ENCODE measurements at regions not wholly inside any gene's neighbourhood (a gene's known extent, or its start where the extent isn't known, plus 50 kb on each side); places are given as distances from the start of the nearest gene placed in this dataset.

DNA sequence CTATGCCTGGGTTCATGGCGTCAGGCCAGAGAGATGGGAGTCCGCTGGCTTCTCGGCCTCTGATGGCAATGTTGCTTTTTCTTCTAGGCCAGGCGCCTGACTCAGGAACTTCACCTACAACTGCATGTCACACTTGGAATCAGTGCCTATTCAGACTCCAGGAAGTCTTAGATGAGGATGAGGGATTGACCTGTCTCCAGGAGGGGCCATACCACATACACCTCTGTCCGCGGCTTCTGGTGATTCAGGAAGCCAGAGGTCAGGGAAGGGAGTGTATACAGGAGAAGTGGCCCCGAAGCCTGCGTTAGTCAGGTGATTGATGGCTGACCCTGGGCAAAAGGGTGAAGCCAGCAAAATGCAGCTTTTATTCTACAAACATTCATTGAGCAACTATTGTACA is 109.1 kb upstream of the RMDN2 start:
- no peak overlapping the region for H3K27ac Mint-ChIP-seq
- H3K27me3 Mint-ChIP-seq = no peaks in the 10 kb centered on the region
- intact Hi-C loops (cut with micrococcal nuclease) = no loop called here
- H3K36me3 Mint-ChIP-seq (ENCODE audit: low read depth) = no peaks in the 10 kb centered on the region
- no peak overlapping the region for H3K4me3 Mint-ChIP-seq
- H3K9me3 Mint-ChIP-seq = peaks cover 8% of the 10 kb centered on the region
- H3K4me1 Mint-ChIP-seq (ENCODE audit: low read depth) = peaks cover 29% of the 10 kb centered on the region

DNA sequence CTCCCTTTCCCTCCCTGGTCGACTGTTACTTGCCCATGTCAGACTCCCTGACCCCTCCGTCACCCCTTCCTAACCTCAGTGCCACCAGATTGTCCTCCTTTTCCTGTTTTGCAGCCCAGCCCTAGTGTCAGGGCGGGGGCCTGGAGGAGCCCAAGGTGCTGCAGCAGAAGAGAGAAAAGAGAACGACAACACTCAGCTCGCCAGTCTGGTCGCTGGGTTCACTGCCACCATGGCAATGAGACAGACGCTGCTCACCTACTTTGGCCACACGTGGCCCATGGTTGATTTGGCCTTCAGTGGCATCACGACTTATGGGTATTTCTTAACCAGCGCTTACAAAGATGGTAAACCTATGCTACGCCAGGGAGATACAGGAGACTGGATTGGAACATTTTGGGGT is 108.4 kb upstream of the RMDN2 start:
- Mint-ChIP-seq H3K27me3 (no peaks in the 10 kb centered on the region), H3K4me3 (no peak overlapping the region), H3K9me3 (peaks cover 10% of the 10 kb centered on the region), H3K27ac (no peak overlapping the region), H3K36me3 (ENCODE audit: low read depth) (no peaks in the 10 kb centered on the region), H3K4me1 (ENCODE audit: low read depth) (peaks cover 29% of the 10 kb centered on the region)
- intact Hi-C loops (cut with micrococcal nuclease) = no loop called here

DNA sequence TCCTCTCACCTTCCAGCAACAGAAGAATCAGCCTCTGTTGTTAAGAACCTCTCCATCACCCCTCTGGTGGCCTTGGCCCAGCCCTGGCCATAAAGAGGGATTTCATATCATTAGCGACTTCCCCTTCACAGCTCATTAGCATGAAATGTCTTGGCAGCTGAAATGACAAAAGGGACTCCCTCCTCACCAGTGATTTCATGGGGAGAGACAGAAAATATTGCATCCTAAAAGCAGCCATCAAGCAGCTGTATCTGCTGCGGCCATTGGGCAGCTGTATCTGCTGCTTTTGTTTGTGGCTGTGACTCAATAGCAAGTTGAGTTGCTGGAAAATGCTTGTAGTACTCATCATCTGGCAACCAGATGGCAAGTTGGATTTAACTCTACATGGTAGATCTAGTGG is 105.9 kb upstream of the RMDN2 start:
- Mint-ChIP-seq H3K4me1 (ENCODE audit: low read depth) (peaks cover 45% of the 10 kb centered on the region), H3K9me3 (peaks cover 10% of the 10 kb centered on the region), H3K27me3 (no peaks in the 10 kb centered on the region), H3K36me3 (ENCODE audit: low read depth) (no peaks in the 10 kb centered on the region), H3K4me3 (no peak overlapping the region), H3K27ac (no peak overlapping the region)
- intact Hi-C loops (cut with micrococcal nuclease) = no loop called here

DNA sequence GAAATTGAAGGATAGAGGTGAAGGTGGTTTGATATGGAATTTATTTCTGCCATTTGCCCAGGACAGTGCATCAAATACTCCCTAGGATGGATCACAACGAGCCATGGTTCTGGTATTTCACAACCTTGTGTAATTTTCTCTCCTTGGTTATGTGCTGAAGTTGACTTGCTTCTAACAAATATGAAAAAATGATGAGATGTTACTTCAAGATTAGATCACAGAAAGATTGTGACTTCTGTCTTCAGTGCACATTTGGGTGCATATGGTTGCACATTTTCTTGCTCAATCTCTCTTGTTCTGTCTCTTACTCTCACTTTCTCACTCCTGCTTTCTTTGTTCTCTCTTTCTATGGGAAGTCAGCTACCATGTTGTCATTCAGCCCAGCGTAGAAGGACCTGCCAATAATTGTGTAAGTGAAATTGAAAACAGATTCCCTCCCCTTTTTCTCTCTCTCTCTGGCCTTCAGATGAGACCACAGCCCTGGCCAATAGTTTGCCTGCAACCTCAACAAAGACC is 104.6 kb upstream of the RMDN2 start:
- intact Hi-C loops (cut with micrococcal nuclease) = no loop called here
- no peaks in the 10 kb centered on the region for H3K36me3 Mint-ChIP-seq (ENCODE audit: low read depth)

DNA sequence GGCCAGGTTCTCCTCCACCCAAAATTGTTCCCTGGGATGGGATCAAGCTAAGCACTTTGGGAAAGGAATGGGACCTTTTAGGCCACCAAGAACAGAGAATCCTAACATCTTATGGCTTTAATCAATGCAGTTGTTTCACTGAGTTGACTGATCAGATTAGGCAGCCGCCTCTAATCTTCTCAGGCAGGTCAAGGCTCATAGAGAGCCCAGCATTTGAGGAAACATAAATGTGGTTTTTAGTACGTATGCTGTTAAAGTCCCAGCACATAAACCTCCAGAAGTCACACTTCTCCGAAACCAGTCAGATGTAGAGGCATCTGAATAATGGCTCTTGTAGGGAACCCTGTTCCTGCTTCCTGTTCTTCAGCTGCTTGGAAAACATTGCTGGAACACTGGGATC is 99.5 kb upstream of the RMDN2 start:
- Mint-ChIP-seq H3K36me3 (ENCODE audit: low read depth) (no peaks in the 10 kb centered on the region), H3K4me1 (ENCODE audit: low read depth) (peaks cover 73% of the 10 kb centered on the region), H3K27ac (peak overlapping the region; percentile 27), H3K4me3 (no peak overlapping the region), H3K9me3 (peaks cover 6% of the 10 kb centered on the region), H3K27me3 (no peaks in the 10 kb centered on the region)
- intact Hi-C loops (cut with micrococcal nuclease) = no loop called here

More for the DNA sequence above, 104.6 kb upstream of the RMDN2 start:
- Mint-ChIP-seq H3K27ac (no peak overlapping the region), H3K27me3 (no peaks in the 10 kb centered on the region), H3K4me1 (ENCODE audit: low read depth) (peaks cover 53% of the 10 kb centered on the region), H3K4me3 (no peak overlapping the region), H3K9me3 (peaks cover 10% of the 10 kb centered on the region)

DNA sequence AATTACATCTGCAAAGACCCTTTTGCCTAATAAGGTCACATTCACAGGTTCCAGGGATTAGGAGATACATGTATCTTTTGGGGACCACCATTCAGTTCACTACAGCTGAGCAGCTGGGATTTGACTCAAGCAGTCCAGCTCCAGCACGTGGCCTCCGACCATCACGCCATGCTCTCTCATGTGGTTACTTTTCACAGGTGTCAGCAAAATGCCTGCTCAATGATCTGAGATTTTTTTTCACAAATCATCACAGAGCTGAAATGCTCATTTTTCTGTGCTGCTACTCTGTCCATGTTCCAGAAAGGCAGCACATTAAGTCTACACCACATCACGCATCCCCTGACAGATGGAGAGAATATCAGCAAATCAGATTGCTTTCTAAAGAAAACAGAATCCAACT is 98.5 kb upstream of the RMDN2 start:
- intact Hi-C loops (cut with micrococcal nuclease) = no loop called here
- Mint-ChIP-seq H3K4me1 (ENCODE audit: low read depth) (peaks cover 77% of the 10 kb centered on the region), H3K9me3 (no peaks in the 10 kb centered on the region), H3K4me3 (no peak overlapping the region), H3K36me3 (ENCODE audit: low read depth) (no peaks in the 10 kb centered on the region), H3K27ac (no peak overlapping the region), H3K27me3 (no peaks in the 10 kb centered on the region)

DNA sequence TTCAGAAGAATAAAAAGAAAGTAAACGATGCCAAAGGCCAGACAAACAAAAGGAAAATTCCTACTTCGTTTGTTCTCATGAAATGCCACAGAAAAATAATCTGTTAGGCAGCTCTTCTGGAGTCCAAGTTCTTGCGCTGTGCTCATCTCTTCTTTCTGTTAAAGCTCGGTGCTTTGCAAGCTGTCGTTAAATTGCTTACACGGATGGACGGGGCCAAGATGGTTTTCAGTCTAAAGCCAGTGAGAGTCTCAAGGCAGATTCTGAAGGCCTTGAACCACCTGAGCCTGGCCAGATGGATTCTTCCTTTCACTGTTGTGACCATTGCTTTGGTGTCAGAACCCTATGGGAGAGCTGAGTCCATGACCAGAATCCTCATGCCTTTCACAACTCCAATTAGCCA is 97.6 kb upstream of the RMDN2 start:
- H3K9me3 Mint-ChIP-seq = no peaks in the 10 kb centered on the region
- H3K4me1 Mint-ChIP-seq (ENCODE audit: low read depth) = peaks cover 78% of the 10 kb centered on the region
- no peak overlapping the region for H3K4me3 Mint-ChIP-seq
- intact Hi-C loops (cut with micrococcal nuclease) = no loop called here
- H3K36me3 Mint-ChIP-seq (ENCODE audit: low read depth) = no peaks in the 10 kb centered on the region
- H3K27ac Mint-ChIP-seq = no peak overlapping the region
- H3K27me3 Mint-ChIP-seq = no peaks in the 10 kb centered on the region

DNA sequence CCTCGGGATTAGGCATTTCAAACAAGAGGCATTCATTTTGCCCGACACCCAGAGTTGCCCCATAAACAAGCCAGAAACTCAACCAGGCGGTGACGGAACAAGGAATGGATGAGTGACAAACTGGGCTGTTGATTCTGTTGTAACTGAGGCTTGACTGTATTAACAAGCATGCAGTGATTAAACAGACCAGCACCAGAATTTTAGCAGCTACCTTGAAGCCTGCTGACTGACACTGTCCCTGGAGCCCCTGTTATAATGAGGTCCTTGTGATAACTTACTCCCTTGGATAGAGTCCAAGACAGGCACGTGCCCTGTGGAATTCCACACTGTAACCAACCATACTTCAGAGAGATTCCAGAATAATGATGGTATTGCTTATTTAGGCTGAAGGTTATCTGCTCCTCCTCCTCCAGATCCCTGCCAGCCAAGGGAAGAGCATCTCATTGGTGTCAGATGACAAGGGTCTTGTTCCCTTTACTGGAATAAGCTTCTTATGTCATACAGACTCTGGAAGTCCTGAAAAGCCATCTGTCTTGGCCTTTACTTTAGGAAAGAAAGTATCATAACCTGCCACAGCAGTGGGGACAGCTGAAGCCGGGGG is 97.1 kb upstream of the RMDN2 start:
- peaks cover 78% of the 10 kb centered on the region for H3K4me1 Mint-ChIP-seq (ENCODE audit: low read depth)
- intact Hi-C loops (cut with micrococcal nuclease) = no loop called here
- no peaks in the 10 kb centered on the region for H3K9me3 Mint-ChIP-seq
- no peaks in the 10 kb centered on the region for H3K27me3 Mint-ChIP-seq
- no peak overlapping the region for H3K4me3 Mint-ChIP-seq
- no peaks in the 10 kb centered on the region for H3K36me3 Mint-ChIP-seq (ENCODE audit: low read depth)
- peak overlapping the region; percentile 74 for H3K27ac Mint-ChIP-seq

DNA sequence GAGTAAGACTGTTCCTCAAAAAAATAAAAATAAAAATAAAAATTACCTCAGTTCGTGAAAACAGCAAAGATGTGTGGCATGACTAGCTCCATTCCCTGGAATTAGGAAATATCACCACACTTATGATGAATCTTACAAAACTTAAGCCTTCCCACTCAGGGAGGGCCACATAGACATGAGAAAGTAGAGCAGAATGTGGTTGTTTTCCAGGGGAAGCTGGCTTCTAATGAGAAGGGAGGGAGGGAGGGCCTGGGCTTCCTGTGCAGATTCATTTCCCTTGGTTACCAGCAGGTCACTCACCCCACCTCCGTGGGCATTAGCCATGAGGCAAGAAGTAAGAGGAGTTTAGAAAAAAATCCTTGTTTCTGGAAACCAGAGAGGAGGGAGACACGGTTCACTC is 95.9 kb upstream of the RMDN2 start:
- intact Hi-C loops (cut with micrococcal nuclease) = no loop called here
- Mint-ChIP-seq H3K36me3 (ENCODE audit: low read depth) (no peaks in the 10 kb centered on the region), H3K4me1 (ENCODE audit: low read depth) (peaks cover 81% of the 10 kb centered on the region), H3K9me3 (no peaks in the 10 kb centered on the region), H3K27ac (peak overlapping the region; percentile 74), H3K4me3 (no peak overlapping the region), H3K27me3 (no peaks in the 10 kb centered on the region)

DNA sequence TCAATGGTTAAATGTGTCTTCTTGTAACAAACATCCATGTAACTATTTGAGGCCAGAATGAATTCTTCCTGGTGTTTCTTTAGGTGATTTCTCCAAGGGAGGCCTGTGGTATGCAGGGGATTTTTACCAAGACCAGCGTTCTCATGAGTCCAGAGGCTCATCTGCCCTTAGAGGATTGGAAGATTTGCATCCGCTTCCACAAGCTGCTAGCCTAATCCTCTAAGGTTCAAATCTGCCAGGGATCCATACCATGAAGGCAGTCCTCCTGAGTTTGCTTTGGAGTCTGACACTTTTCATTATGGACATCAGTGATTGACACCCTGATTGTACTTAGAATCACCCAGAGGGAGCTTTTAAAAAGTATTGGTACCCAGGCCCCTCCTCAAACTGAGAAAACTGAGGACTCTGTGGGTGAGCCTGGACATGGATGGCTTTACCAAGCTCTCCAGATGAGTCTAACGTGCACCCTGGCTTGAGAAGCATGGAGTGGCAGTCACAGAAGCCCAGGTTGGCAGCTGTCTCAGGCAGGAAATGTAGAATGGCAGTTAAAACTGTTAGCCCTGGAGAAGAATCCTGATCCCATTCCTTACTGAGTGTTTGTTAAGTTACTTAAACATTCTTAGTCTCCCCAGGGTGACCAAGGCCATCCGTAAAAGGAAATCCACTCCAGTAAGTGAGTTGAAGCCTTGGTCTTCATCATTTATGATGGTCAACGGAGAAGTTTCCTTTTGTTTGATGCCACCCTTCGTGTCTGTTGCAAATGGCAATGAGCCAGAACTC is 95.3 kb upstream of the RMDN2 start:
- no peaks in the 10 kb centered on the region for H3K36me3 Mint-ChIP-seq (ENCODE audit: low read depth)
- H3K9me3 Mint-ChIP-seq = no peaks in the 10 kb centered on the region
- no peaks in the 10 kb centered on the region for H3K27me3 Mint-ChIP-seq
- peak overlapping the region; percentile 27 for H3K27ac Mint-ChIP-seq
- peaks cover 77% of the 10 kb centered on the region for H3K4me1 Mint-ChIP-seq (ENCODE audit: low read depth)
- intact Hi-C loops (cut with micrococcal nuclease) = loop anchor here (10.0 kb wide), 2 partner anchors 155 to 285 kb away; partner anchors contain the start of gene CDC42EP3
- no peak overlapping the region for H3K4me3 Mint-ChIP-seq

DNA sequence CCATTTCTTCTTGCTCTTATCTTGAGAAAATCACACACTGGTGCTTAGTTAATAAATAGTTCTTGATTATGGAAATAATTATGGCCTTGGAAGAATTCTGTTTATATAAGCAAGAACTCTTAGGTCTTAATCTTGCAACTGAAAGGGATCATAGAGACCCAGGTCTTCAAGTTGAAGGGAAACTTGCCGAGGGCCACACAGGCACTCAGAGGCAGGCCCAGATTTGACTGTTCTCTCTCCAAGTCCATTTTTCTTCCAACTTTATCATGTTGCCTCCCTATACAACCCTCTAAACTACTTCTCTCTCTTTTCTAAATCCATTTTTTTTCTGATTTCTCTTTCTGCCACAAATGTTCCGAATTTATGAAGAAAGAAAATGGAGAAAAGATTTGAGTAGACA is 94.5 kb upstream of the RMDN2 start:
- peaks cover 74% of the 10 kb centered on the region for H3K4me1 Mint-ChIP-seq (ENCODE audit: low read depth)
- no peak overlapping the region for H3K4me3 Mint-ChIP-seq
- no peaks in the 10 kb centered on the region for H3K27me3 Mint-ChIP-seq
- no peaks in the 10 kb centered on the region for H3K36me3 Mint-ChIP-seq (ENCODE audit: low read depth)
- no peaks in the 10 kb centered on the region for H3K9me3 Mint-ChIP-seq
- H3K27ac Mint-ChIP-seq = peak overlapping the region; percentile 28
- intact Hi-C loops (cut with micrococcal nuclease) = loop anchor here (10.0 kb wide), 2 partner anchors 156 to 286 kb away; partner anchors contain the start of gene CDC42EP3

DNA sequence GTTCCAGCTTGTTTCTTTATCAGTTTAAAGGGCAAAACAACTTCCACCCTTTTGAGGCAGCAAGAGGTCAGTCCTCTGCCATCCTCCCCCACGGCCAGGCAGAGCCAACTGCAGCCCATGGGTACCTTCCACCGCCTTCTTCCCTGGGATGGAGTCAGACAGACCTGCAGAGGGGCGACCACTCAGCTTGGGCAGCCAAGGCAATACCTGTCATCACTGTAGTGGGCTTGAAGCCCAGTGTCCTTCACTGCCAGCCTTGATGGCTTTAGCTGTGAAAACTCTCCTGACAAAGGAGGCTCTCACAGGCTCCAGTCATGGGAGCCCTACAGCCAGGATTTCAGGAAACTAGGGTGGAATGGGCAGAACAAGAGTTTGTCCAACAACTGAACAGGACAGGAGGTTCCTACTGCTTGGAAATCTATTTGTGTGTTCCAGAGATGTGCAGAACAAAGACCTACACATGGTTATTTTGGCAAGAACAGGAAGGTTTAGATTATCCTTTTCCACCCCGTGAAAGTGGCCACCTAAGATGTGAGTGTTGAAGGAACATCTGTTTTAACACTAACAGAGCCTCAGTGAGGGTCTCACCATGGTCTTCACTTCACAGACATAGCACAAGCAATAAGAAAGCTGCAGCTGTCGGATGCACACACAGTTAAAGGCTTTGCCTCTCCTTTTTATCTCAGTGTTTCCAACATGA is 93.9 kb upstream of the RMDN2 start:
- no peaks in the 10 kb centered on the region for H3K36me3 Mint-ChIP-seq (ENCODE audit: low read depth)
- no peaks in the 10 kb centered on the region for H3K9me3 Mint-ChIP-seq
- no peak overlapping the region for H3K4me3 Mint-ChIP-seq
- H3K27me3 Mint-ChIP-seq = no peaks in the 10 kb centered on the region
- intact Hi-C loops (cut with micrococcal nuclease) = loop anchor here (10.0 kb wide), 2 partner anchors 156 to 286 kb away; partner anchors contain the start of gene CDC42EP3
- H3K4me1 Mint-ChIP-seq (ENCODE audit: low read depth) = peaks cover 68% of the 10 kb centered on the region
- peak overlapping the region; percentile 28 for H3K27ac Mint-ChIP-seq

DNA sequence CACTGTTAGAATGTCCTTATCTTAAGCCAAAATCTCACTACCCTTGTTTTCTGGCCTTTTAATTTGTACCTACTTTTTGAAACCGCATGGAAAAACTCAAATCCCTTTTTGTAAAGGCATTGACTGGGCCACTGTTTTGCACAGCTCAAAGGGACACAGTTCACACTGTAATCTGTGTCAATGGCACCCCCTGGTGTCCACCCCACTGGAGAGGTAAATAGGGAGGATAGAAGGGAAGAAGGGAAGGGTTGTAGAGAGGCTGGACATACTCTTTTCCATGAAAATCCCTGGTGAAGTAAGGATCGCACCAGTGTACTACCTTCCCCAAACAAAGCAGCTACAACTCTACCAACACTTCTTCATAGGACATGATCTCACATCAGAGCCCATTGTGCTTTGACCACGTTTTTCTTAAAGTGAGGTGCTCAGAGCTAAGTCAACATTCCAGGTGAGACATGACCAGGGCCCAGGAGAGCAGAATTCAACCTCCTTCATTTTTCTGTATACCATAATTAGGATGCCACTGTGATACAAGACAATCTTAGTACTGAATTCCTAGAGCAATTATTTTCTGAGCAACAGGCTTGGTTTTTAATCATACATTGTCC is 92.4 kb upstream of the RMDN2 start:
- H3K4me1 Mint-ChIP-seq (ENCODE audit: low read depth) = peaks cover 66% of the 10 kb centered on the region
- no peak overlapping the region for H3K27ac Mint-ChIP-seq
- intact Hi-C loops (cut with micrococcal nuclease) = loop anchor here (1.0 to 10.0 kb wide), 5 partner anchors 44 to 436 kb away; partner anchors contain the start of gene CDC42EP3
- H3K4me3 Mint-ChIP-seq = no peak overlapping the region
- H3K9me3 Mint-ChIP-seq = no peaks in the 10 kb centered on the region
- H3K27me3 Mint-ChIP-seq = no peaks in the 10 kb centered on the region
- no peaks in the 10 kb centered on the region for H3K36me3 Mint-ChIP-seq (ENCODE audit: low read depth)
